Stimulated activated CD4-positive, alpha-beta T cell treated with anti-CD3 and anti-CD28 coated beads, Interleukin-4, amount 100 ng/mL, for 48 hours (primary cell): ENCODE measurements at regions not wholly inside any gene's neighbourhood (a gene's known extent, or its start where the extent isn't known, plus 50 kb on each side); places are given as distances from the start of the nearest gene placed in this dataset.

ENCODE experiments used
- DNase-seq, 2 donors: peaks; one replicate each; pipeline ENCODE4 v3.0.0-alpha.2; 2020; ENCODE audit warnings: low read depth in 2 of 2

DNA sequence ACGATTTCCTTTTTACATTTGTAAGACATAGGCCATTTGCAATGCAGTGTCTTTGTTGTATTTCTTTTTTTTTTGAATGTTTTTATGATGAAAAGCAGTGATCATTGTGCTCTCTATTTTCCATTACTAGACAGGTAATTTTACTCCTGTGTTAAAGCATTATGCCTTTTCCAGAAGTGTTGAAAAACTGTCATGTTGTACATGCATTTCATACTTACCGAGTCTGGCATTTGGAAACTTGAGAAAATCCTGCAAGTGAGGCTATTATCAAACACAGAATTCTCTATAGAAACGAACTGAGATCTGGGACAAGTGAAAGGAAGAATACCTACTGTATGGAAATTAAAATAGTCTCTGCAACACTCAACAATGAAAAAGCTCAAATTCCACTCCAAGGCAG, 78.6 kb upstream of the CNR1 start:
- DNase-seq = no peak

GRCh38 chr6:88238901-88239300, 72.8 kb upstream of the CNR1 start:
- no peak for DNase-seq

- peak in 1 of 2 donors; percentile 1 for DNase-seq
Observed at GRCh38 chr6:88238065-88238464, 71.9 kb upstream of the CNR1 start.

- no peak for DNase-seq
Observed at GRCh38 chr6:88236612-88237360, 70.6 kb upstream of the CNR1 start.

- DNase-seq = no peak
Observed at GRCh38 chr6:88232753-88233152, 66.6 kb upstream of the CNR1 start.

- DNase-seq = no peak
Observed at GRCh38 chr6:88223298-88223697, 57.2 kb upstream of the CNR1 start.

- no peak for DNase-seq
Observed at GRCh38 chr6:88220493-88220892, 54.3 kb upstream of the CNR1 start.

GRCh38 chr6:88216182-88216581, 50.0 kb upstream of the CNR1 start:
- DNase-seq = no peak
